OCI-LY3 (cell line): ENCODE measurements at regions not wholly inside any gene's neighbourhood (a gene's known extent, or its start where the extent isn't known, plus 50 kb on each side); places are given as distances from the start of the nearest gene placed in this dataset.

Experiments
- H2AFZ ChIP-seq: fragments of 200-600, 300-600 bp; shearing (Covaris generic); 2 replicates; pipeline ENCODE4 v1.6.0; 2014; ENCODE audit warnings: antibody characterized with exemption, low read depth, low read length
- H3K27ac ChIP-seq: fragments of 200-600, 300-600 bp; sonication (generic); 2 replicates; pipeline ENCODE4 v1.5.1; 2014; ENCODE audit warnings: mild to moderate bottlenecking, low read length, moderate library complexity, mixed read lengths
- H3K27me3 ChIP-seq: fragments of 200-600, 300-600 bp; sonication (generic); 2 replicates; pipeline ENCODE4 v1.6.1; 2014; ENCODE audit warnings: low read depth, low read length, mixed read lengths
- H3K36me3 ChIP-seq: fragments of 200-600, 300-600 bp; sonication (generic); replicated peaks from 2 replicates; pipeline ENCODE3; 2014; ENCODE audit warnings: low read depth, low read length, mixed read lengths
- H3K4me1 ChIP-seq: fragments of 300-600, 200-600 bp; sonication (generic); 2 replicates; pipeline ENCODE4 v1.6.1; 2014; ENCODE audit warnings: low read length, mixed read lengths
- H3K4me2 ChIP-seq: fragments of 200-600, 300-600 bp; sonication (generic); 2 replicates; pipeline ENCODE4 v1.6.1; 2014; ENCODE audit warnings: low read length, mixed read lengths
- H3K4me3 ChIP-seq: fragments of 300-600, 200-600 bp; sonication (generic); 2 replicates; pipeline ENCODE4 v1.5.1; 2014; ENCODE audit warnings: antibody characterized with exemption, mild to moderate bottlenecking, low read length, moderate library complexity
- H3K79me2 ChIP-seq: fragments of 300-600, 200-600 bp; shearing (Covaris generic); 2 replicates; pipeline ENCODE4 v1.6.1; 2014; ENCODE audit warnings: mild to moderate bottlenecking, low read length, mixed read lengths
- H3K9ac ChIP-seq: fragments of 300-600, 200-600 bp; shearing (Covaris generic); 2 replicates; pipeline ENCODE4 v1.6.0; 2014; ENCODE audit warnings: mild to moderate bottlenecking, low read length, moderate library complexity
- H3K9me3 ChIP-seq: fragments of 200-600, 300-600 bp; shearing (Covaris generic); 2 replicates; pipeline ENCODE4 v1.6.1; 2014; ENCODE audit warnings: low read length, mixed read lengths; ENCODE audit not compliant: insufficient read depth
- H4K20me1 ChIP-seq: fragments of 200-600, 300-600 bp; sonication (generic); 2 replicates; pipeline ENCODE4 v1.6.1; 2016; ENCODE audit warnings: low read length, mixed read lengths; ENCODE audit not compliant: insufficient read depth
- CTCF ChIP-seq: fragments of 200-600, 300-600 bp; sonication (generic); IDR thresholded peaks from 2 replicates; pipeline ENCODE4 v1.5.1; 2014; ENCODE audit warnings: antibody characterized with exemption, low read length, low read depth
- EZH2phosphoT487 ChIP-seq: fragments of 200-600 bp; shearing (Covaris generic); IDR thresholded peaks from 2 replicates; pipeline ENCODE4 v1.6.1; 2018; ENCODE audit warnings: antibody characterized with exemption, mixed run types, low read depth

- H3K36me3 ChIP-seq = no peaks in the 10 kb centered on the region
- H3K79me2 ChIP-seq = no peaks in the 10 kb centered on the region
- no peaks in the 10 kb centered on the region for H3K27me3 ChIP-seq
- no peaks in the 10 kb centered on the region for H3K9me3 ChIP-seq
- H3K4me1 ChIP-seq = no peaks in the 10 kb centered on the region
- no peak overlapping the region for H3K4me3 ChIP-seq
- H3K9ac ChIP-seq = no peak overlapping the region
- no peak overlapping the region for H2AFZ ChIP-seq
- H3K27ac ChIP-seq = no peak overlapping the region
- H4K20me1 ChIP-seq = no peaks in the 10 kb centered on the region
- no peak overlapping the region for H3K4me2 ChIP-seq
- TF ChIP-seq EZH2phosphoT487 (no peak), CTCF (no peak)
Observed at GRCh38 chr7:85916016-85916415, 727.7 kb upstream of the GRM3 start.

- H2AFZ ChIP-seq = no peak overlapping the region
- no peaks in the 10 kb centered on the region for H3K36me3 ChIP-seq
- no peaks in the 10 kb centered on the region for H4K20me1 ChIP-seq
- H3K4me1 ChIP-seq = no peaks in the 10 kb centered on the region
- no peaks in the 10 kb centered on the region for H3K79me2 ChIP-seq
- TF ChIP-seq CTCF (no peak), EZH2phosphoT487 (no peak)
- no peak overlapping the region for H3K9ac ChIP-seq
- no peaks in the 10 kb centered on the region for H3K9me3 ChIP-seq
- no peaks in the 10 kb centered on the region for H3K27me3 ChIP-seq
- H3K27ac ChIP-seq = no peak overlapping the region
- H3K4me2 ChIP-seq = no peak overlapping the region
- no peak overlapping the region for H3K4me3 ChIP-seq
Observed at GRCh38 chr7:85914437-85914836, 727.6 kb upstream of the SEMA3D start.

- no peaks in the 10 kb centered on the region for H3K36me3 ChIP-seq
- no peaks in the 10 kb centered on the region for H3K79me2 ChIP-seq
- no peaks in the 10 kb centered on the region for H3K9me3 ChIP-seq
- no peak overlapping the region for H3K4me2 ChIP-seq
- H3K27me3 ChIP-seq = no peaks in the 10 kb centered on the region
- H3K27ac ChIP-seq = no peak overlapping the region
- no peak overlapping the region for H3K9ac ChIP-seq
- no peak overlapping the region for H3K4me3 ChIP-seq
- H2AFZ ChIP-seq = no peak overlapping the region
- TF ChIP-seq EZH2phosphoT487 (no peak), CTCF (no peak)
- no peaks in the 10 kb centered on the region for H3K4me1 ChIP-seq
- no peaks in the 10 kb centered on the region for H4K20me1 ChIP-seq
Observed at GRCh38 chr7:85908051-85908450, 721.2 kb upstream of the SEMA3D start.

- Histone ChIP-seq H3K4me1 (no peaks in the 10 kb centered on the region), H2AFZ (peak overlapping the region; percentile 27; the same call in 1 of the 2 replicates), H3K4me3 (no peak overlapping the region), H3K36me3 (no peaks in the 10 kb centered on the region), H3K79me2 (no peaks in the 10 kb centered on the region), H3K9me3 (no peaks in the 10 kb centered on the region), H3K4me2 (no peak overlapping the region), H4K20me1 (no peaks in the 10 kb centered on the region), H3K27me3 (no peaks in the 10 kb centered on the region), H3K9ac (no peak overlapping the region), H3K27ac (no peak overlapping the region)
- TF ChIP-seq EZH2phosphoT487 = no peak
- no peak for TF ChIP-seq CTCF
Observed at GRCh38 chr7:85897967-85898366, 711.1 kb upstream of the SEMA3D start.
